ENCODE measurements at regions not wholly inside any gene's neighbourhood (a gene's known extent, or its start where the extent isn't known, plus 50 kb on each side); places are given as distances from the start of the nearest gene placed in this dataset.

DNA sequence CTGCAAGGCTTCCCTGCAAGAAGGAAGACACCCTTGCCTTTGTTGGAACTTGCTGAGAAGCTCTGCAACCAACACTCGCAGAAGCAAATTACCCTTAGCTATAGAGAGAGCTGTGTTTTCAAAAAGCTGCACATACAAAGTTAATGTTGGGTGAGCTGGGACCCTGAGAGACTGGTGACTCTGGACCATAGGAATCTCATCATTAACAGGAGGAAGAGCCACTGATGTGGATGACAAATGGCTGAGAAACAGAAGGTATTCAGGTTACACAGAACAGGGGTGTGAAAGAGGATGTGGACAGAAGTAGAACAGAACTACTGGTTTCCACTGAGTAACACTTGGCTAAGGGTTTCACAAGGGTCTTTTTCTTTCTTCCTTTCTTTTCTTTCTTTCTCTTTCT lies 493.5 kb downstream of the IRX1 start:
- H3K36me3 ChIP-seq (replicated peaks), result no peaks in the 10 kb centered on the region
- H3K27me3 ChIP-seq (replicated peaks), result no peaks in the 10 kb centered on the region
- H3K27ac ChIP-seq, result no peak overlapping the region
- no peak for DNase-seq
- no peak for TF ChIP-seq CTCF (IDR thresholded peaks at IDR 0.05; ENCODE audit: low read depth, low read length, missing control alignments)
- no peak overlapping the region for H3K4me3 ChIP-seq (ENCODE audit: low read depth, low read length)
- in situ Hi-C loops (cut with HindIII; ENCODE audit: low pct_ligation_motif_present, low sequenced_read_pairs), result no loop called here

- in situ Hi-C loops (cut with HindIII; ENCODE audit: low pct_ligation_motif_present, low sequenced_read_pairs), result no loop called here
Observed at GRCh38 chr5:4093236-4093635, 497.6 kb downstream of the IRX1 start.

GRCh38 chr5:4093970-4094369 lies 498.3 kb downstream of the IRX1 start:
- H3K27me3 ChIP-seq (replicated peaks), result no peaks in the 10 kb centered on the region
- in situ Hi-C loops (cut with HindIII; ENCODE audit: low pct_ligation_motif_present, low sequenced_read_pairs), result no loop called here
- H3K4me3 ChIP-seq (ENCODE audit: low read depth, low read length), result no peak overlapping the region
- H3K36me3 ChIP-seq (replicated peaks), result no peaks in the 10 kb centered on the region
- no peak for DNase-seq
- no peak overlapping the region for H3K27ac ChIP-seq
- TF ChIP-seq CTCF (IDR thresholded peaks at IDR 0.05; ENCODE audit: low read depth, low read length, missing control alignments), result no peak

More at GRCh38 chr5:4093236-4093635, 497.6 kb downstream of the IRX1 start:
- no peaks in the 10 kb centered on the region for H3K27me3 ChIP-seq (replicated peaks)
- H3K4me3 ChIP-seq (ENCODE audit: low read depth, low read length), result no peak overlapping the region
- H3K27ac ChIP-seq, result no peak overlapping the region
- DNase-seq, result no peak
- no peaks in the 10 kb centered on the region for H3K36me3 ChIP-seq (replicated peaks)
- TF ChIP-seq CTCF (IDR thresholded peaks at IDR 0.05; ENCODE audit: low read depth, low read length, missing control alignments), result no peak

DNA sequence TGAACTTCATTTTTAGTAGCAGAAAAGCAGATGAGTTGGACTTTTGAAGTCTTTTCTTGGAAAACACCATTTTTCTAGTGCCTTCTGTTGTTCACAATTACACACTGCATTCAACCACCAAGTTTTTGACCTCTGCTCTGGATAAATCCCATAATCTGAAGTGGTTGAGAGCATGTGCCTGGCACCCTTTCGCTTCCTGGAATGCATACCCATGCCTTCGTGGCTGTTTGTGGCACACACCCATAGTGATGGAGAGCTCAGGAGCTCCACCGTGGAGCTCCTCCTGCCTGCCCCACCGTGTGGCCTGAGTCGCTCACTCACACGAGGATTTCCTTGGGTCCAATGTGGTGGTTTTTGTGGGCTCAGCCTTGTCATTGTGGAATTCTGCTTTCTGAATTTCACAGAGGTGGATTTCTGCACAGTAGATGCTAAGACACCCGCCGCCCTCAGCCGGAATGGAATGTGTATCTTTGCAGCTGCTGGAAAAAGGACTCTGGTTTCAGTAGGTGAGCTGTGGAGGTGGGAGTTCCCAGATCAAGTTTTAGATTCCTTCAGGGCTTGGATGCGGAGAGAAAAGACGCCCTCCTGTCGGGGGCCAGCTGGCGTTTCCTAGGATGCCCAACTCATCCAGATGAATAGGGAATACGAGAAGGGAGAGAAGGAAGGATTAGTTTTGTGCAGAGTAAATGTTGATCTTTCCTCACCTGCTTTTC lies 500.4 kb downstream of the IRX1 start:
- DNase-seq, result no peak

DNA sequence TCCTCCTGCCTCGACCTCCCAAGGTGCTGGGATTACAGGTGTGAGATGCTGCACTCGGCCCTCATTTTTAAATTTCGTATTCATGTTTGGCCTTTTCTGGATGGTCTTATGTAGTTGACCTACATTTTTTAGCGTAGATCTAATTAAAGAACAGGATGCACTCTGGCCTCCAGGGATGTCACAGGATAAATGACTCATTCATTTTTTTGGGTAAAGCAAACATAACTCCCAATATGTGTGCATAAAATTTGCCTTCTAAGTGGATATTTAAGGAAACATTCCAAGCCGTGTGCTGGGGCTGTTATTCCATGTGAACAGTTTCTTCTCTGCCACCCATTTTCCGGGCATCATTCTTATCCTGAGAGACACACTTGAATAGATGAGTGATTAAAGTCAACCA lies 501.6 kb downstream of the IRX1 start:
- Histone ChIP-seq H3K27me3 (replicated peaks) (no peaks in the 10 kb centered on the region), H3K27ac (no peak overlapping the region), H3K36me3 (replicated peaks) (no peaks in the 10 kb centered on the region), H3K4me3 (ENCODE audit: low read depth, low read length) (no peak overlapping the region)
- in situ Hi-C loops (cut with HindIII; ENCODE audit: low pct_ligation_motif_present, low sequenced_read_pairs), result no loop called here
- TF ChIP-seq CTCF (IDR thresholded peaks at IDR 0.05; ENCODE audit: low read depth, low read length, missing control alignments), result no peak
- no peak for DNase-seq

More for the DNA sequence above, 500.4 kb downstream of the IRX1 start:
- Histone ChIP-seq H3K4me3 (ENCODE audit: low read depth, low read length) (no peak overlapping the region), H3K36me3 (replicated peaks) (no peaks in the 10 kb centered on the region), H3K27ac (no peak overlapping the region), H3K27me3 (replicated peaks) (no peaks in the 10 kb centered on the region)
- TF ChIP-seq CTCF (IDR thresholded peaks at IDR 0.05; ENCODE audit: low read depth, low read length, missing control alignments), result no peak
- in situ Hi-C loops (cut with HindIII; ENCODE audit: low pct_ligation_motif_present, low sequenced_read_pairs), result no loop called here

DNA sequence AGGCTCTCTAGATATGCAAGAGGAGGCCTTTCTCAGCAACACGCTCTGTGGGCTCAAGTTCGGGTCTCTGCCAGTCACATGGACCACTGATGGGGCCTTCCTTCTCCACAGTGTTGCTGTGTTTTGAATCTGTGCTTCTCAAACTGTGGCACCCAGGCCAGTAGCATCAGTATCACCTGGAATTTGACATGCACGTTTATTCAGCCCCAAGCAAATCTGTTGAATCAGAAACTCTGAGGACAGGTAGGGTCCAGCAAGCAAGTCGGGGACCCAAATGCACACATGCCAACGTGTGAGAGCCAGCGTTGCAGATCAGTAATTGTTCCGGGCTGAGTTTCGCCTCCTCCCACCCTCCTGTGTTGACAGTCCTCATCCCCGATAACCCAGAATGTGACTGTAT lies 502.6 kb downstream of the IRX1 start:
- TF ChIP-seq CTCF (IDR thresholded peaks at IDR 0.05; ENCODE audit: low read depth, low read length, missing control alignments), result no peak
- Histone ChIP-seq H3K27me3 (replicated peaks) (no peaks in the 10 kb centered on the region), H3K36me3 (replicated peaks) (no peaks in the 10 kb centered on the region), H3K4me3 (ENCODE audit: low read depth, low read length) (no peak overlapping the region), H3K27ac (no peak overlapping the region)
- DNase-seq, result no peak
- in situ Hi-C loops (cut with HindIII; ENCODE audit: low pct_ligation_motif_present, low sequenced_read_pairs), result no loop called here
